GM18861 (cell line): ENCODE measurements at regions not wholly inside any gene's neighbourhood (a gene's known extent, or its start where the extent isn't known, plus 50 kb on each side); places are given as distances from the start of the nearest gene placed in this dataset.

ENCODE experiments used
- ATAC-seq: cut with Tn5 transposase; IDR thresholded peaks from one replicate; pipeline ENCODE4 v1.9.1; 2021; ENCODE audit not compliant: unreplicated experiment

DNA sequence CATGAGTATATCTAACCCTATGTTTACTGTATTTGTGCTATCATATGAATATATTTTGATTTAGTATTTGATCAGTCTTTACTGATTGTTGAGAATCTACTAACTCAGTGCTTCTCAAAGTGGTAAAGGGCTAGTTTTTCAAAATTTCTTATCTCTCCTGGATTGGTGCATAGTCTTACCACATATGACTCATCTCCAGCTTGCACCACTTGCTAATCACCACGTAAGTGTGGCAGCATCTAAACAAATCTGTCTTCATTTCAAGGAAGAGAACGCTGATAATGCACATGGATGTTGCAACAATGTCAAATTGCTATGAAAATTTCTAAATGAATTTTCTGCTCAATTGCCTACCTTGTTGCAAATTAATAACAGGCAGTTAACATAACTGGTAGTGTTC, 299.5 kb downstream of the PAX1 start:
- ATAC-seq, result no peak

- no peak for ATAC-seq
Observed at GRCh38 chr20:22003680-22004079, 298.2 kb downstream of the PAX1 start.

DNA sequence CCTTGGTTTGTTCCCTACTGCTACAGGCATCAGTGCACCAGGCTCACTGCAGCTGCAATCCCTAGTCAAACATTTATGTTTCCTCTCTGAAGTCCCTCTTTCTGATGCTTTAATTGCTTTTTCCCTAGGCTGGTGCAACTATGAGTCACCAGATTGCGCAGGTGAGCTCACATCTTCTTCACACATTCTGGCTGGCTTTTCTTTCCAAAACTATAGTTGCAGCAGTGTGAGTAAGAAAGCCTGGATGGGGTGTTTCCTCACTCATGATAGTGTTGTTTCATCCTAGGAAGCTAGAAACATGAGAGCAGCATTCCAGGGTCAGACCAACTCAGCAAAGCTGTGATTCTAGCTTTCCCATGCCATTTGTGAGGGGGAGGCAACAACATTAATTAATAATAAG, 296.4 kb downstream of the PAX1 start:
- ATAC-seq, result no peak

DNA sequence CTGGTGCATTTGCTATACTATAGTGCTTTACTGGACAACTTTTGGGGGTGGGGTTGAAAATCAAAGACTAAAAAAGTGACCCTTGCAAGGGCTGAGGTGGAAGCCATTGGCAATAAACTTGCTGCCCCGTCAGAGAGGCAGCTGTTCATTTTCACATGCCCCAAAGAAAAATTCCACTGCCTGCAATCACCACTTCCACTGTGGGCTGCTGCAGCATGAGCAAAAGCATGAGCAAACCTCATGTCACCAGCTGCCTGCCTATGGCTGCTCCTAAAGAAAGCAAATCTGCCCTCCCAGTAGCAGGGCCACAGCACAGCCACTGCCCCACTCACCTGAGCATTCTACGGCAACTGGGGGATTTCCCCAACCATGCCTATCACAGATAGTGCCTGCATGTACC, 290.0 kb downstream of the PAX1 start:
- ATAC-seq, result no peak

- no peak for ATAC-seq
Observed at GRCh38 chr20:21994203-21994602, 288.7 kb downstream of the PAX1 start.

- ATAC-seq, result no peak
Observed at GRCh38 chr20:21982559-21982958, 277.1 kb downstream of the PAX1 start.

- no peak for ATAC-seq
Observed at GRCh38 chr20:21981597-21982344, 276.3 kb downstream of the PAX1 start.

- ATAC-seq, result no peak
Observed at GRCh38 chr20:21981179-21981578, 275.7 kb downstream of the PAX1 start.

DNA sequence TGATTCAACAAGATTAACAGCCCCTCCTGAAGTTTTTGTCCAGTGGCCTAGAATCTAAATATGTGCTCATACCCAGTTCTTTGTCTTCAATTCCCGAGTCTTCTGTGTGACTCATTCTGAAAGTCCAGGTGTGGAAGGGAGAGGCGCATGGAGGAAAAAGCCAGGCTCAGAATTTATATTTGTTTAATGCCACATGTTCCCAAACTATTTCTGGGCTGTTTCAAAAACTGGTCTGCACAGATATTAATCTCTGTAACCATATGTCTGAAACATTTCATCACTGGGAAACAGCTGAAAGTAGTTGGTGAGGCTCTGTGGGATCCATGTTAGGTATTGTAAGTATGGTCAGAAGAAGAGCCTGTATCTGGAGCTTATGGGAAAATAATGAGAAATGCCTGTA, 266.0 kb downstream of the PAX1 start:
- ATAC-seq, result no peak

DNA sequence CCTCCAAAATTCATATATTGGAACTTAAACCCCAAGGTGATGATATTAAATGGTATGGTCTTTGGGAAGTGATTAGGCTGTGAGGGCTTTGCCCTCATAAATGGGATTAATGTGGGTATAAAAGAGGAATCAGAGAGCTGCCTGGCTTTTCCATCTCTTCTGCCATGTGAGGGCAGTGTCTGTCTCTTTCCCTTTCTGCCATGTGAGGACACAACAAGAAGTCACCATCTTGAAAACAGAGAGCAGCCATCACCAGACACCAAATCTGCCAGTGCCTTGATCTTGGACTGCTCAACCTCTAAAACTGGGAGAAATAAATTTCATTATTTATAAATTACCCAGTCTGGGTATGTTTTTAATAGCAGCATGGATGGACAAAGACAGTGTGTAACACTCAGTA, 263.0 kb downstream of the PAX1 start:
- ATAC-seq, result no peak

DNA sequence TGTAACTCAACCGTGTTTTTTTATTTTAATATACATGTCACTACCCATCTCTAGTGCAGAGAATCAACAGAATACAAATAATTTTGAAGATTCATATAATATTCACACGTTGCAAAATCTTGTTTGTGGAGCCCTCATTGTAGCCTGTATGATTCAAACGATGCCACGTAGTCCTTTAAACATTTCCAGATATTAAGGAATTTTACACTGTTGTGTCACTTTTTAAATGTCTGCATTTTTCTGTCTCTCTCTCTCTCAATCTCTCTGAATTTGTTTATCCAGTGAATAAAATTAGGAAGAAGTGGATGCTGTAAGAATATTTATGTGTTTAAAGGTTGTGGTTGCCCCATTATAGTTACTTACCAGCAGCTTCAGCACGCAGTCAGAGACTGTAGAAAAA, 262.0 kb downstream of the PAX1 start:
- ATAC-seq, result no peak

DNA sequence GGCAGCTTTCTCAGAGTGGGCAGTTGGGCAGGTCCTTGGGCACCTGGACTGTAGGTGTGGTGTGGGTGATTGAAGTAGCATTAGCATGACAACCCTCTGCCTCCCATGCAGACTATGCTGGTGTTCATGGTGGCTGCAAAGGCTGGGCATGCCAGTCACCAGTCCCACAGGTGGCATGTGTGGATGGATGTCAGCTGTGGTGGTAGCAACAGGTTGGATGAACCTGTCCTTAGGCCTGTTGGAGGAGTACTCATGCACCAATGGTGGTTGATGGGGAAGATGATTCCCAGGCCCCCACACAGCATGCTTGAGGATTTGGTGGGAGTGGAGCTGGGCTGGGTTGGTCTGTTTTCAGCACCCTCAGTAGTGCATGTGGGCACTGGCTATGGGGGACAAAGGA, 251.1 kb downstream of the PAX1 start:
- no peak for ATAC-seq

DNA sequence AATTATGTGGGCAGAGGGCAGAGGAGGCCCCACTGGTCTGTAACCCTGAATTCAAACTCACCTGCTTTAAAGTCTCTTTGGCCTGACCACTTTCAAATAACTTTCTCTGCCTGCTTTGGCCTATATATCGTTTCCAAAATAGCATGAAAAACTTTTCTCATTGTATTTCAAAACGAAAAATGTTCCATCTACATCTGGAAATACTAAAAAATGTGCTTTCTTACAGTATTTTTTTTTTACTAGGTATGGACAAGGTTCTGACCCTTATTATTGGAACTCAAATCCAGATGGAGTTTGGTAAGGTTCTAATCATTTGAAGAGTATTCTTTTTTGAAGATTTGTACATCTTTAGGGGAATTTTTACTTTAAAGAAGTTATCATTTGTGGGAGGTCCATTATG, 241.9 kb downstream of the PAX1 start:
- ATAC-seq, result no peak

DNA sequence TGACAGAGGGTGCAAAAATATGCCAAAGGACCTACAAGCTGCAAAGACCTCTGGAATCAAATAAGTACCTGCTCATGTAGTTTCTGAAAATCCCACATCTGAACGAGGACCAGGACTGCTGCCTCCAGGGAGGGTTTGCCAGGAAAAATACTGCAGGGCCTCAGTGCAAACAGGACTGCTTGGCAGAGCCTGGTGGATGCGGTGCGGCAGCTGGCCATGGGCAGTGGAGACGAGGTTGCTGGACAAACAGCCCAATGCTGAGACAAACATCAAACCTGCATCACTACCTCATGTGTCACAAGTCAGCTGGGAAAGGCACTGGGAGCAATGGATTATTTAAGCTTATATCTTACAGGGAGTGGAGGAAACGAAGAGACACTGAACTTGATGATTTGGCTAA, 238.8 kb downstream of the PAX1 start:
- ATAC-seq, result no peak

DNA sequence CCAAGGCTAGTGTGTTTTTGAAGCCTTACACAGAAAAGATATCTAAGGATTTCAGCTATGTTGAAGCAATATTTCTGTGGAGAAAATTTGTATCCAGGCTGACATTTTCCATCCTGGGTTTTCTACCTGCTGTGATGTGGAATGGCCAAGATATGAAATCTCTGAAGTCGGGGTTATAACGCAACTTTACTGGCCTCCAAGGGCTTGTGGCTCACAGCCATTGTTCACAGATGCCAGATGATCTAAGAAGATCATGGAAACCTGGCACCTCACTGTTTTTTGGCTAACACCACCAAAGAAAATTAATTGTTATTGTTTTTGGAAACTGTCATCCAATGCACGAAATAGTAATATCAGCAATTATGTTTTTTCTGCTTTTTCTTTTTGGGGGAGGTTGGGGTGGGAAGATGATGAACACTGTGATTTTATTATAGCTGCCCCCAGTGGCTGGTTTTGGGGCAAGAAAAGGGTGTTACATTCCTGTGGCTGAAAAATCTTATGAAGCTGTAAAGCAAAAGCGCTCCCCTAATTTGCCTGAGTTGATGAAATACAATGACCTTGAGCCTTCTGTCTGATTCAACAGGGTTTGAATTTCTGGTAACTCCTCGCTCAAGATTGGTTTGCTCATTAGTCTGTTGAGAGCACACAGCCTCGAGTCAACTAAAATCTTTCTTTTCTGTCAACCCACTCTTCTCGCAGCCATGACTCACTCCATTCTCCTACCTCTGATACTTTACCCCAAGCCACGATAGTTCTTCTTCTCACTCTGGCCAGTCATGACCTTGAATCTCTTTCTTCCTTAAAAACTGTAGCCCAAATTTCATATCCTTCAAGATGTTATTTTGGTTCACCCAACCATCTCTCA, 236.7 kb downstream of the PAX1 start:
- ATAC-seq, result no peak

DNA sequence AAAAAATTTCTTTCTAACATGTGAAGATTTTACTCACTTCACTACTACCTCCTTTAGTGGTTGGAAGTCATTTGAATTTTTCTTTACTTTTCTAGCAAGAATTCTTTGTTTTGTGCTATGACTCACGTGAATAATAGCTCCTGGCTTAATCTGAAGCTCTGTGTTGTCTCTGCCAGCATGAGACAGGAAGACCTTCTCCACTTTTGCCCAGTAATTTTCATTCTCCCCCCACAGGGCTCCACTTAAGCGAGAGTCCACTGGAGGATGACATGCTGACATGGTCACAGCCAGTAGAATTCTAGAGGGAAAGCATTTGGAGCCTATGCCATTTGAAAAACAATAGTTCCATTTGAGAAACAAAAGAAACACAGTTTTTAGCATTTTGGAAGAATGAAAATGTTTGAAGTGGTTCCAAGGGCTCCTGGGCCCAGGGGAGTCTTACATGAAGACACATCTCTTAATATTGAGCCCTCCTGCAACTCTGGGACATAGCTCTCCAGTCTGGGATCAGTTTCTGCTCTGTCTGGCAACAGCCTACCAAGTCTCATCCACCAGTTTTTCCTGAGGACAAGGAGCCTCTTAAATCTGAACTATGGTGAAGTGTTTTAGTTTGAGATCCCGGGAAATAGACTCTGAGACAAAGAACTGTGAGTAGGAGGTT, 231.4 kb downstream of the PAX1 start:
- no peak for ATAC-seq

DNA sequence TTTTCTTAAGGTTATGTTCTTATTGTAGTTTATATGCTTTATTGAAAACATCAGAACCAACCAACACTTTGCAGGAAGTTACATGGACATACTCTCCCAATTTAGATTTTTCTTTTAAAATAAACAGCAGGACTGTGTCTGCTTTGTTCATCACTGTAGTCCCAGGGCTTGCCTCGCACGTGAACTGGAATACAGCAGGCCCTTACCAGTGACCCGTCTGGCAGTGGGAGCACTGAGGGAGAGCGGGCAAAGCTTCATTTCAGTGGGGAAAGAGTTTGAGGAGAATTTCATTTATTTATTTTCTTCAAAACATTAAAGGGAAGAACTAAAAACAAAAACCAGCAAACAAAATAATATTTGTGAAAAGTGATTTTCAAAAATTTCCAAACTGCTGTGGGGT, 230.8 kb downstream of the PAX1 start:
- ATAC-seq, result no peak

DNA sequence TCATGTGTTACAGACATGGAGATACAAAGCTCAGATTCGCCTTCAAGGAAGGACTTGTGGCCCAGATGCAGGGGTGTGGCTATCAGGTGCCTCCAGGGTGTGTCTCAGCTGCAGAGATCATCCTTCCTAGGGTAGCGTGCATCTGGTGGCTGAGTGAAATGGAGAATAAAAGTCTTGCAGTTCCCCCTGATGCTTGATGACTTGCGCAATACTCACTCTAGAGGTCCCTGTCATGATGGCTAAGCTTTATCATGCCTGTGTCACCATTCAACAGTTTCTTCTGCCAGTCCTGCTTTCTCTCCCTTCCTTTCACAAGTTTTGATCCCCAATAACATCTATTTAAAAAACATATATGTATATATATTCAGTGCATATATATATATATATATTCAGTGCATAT, 228.1 kb downstream of the PAX1 start:
- no peak for ATAC-seq

DNA sequence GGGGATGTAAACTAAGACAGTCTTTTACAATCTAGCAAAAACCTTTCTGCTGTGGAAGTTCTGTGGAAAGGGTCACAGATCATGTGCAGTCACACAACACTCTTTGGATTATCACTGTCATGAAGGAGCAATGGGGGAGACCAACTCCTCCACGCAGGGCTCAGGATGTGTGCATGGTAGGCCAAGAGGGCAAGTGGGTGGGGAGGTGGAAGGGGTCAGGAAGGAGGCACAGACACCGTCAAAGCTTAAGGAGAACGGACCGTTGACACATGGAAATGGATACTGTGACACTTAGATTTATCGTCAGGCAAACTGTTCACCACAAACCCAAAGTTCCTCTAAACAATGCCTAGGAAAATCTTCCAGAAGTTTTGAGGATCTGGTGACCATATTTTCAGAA, 215.8 kb downstream of the PAX1 start:
- ATAC-seq, result no peak

GRCh38 chr20:21920211-21920610, 214.7 kb downstream of the PAX1 start:
- ATAC-seq, result no peak

GRCh38 chr20:21918398-21918797, 212.9 kb downstream of the PAX1 start:
- no peak for ATAC-seq

DNA sequence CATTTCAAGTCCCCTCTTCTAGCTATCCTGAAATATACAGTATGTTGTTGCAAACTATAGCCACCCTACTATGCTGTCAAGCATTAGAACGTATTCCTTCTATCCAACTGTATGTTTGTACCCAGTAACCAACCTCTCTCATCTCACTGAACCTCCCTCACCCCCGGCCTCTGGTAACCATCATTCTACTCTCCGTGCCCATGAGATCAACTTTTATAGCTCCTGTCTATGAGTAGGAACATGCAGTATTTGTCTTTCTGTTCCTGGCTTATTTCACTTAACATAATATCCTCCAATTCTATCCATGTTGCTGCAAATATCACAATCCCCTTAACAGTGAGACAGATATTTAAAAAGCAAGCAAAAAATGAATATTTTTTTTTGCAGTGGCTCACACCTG, 196.9 kb downstream of the PAX1 start:
- ATAC-seq, result no peak
